Keratinocyte (primary cell): ENCODE measurements at regions not wholly inside any gene's neighbourhood (a gene's known extent, or its start where the extent isn't known, plus 50 kb on each side); places are given as distances from the start of the nearest gene placed in this dataset.

ENCODE experiments used
- DNase-seq: peaks from one replicate; pipeline ENCODE4 v3.0.0-alpha.2; 2011; ENCODE audit warnings: low read depth, missing footprints, low spot score
- FAIRE-seq: peaks from 2 replicates; lab custom pipeline; 2011; peaks lifted over from hg19 to GRCh38; lab: Jason Lieb, UNC
- H2AFZ ChIP-seq: 2 replicates; pipeline ENCODE4 v1.6.0; 2012; ENCODE audit warnings: low read length, control low read depth, inconsistent platforms; ENCODE audit not compliant: control insufficient read depth
- H3K27ac ChIP-seq: 2 replicates; pipeline ENCODE4 v1.5.1; 2011; ENCODE audit warnings: low read length; ENCODE audit not compliant: control insufficient read depth, insufficient read depth
- H3K27me3 ChIP-seq: 3 replicates; pipeline ENCODE4 v1.6.0; 2011; ENCODE audit warnings: low read length; ENCODE audit not compliant: control insufficient read depth, insufficient read depth; ENCODE audit errors: extremely low read depth
- H3K36me3 ChIP-seq, 2 experiments: 2 replicates in 1 of 2; 3 replicates in 1 of 2; pipeline ENCODE4 v1.5.1; 2011; ENCODE audit warnings: low read length in 2 of 2, mild to moderate bottlenecking in 1 of 2; ENCODE audit not compliant: control insufficient read depth in 2 of 2, insufficient read depth in 2 of 2; ENCODE audit errors: extremely low read depth in 1 of 2
- H3K4me1 ChIP-seq: 3 replicates; pipeline ENCODE4 v1.5.1; 2011; ENCODE audit warnings: low read length; ENCODE audit not compliant: control insufficient read depth, insufficient read depth; ENCODE audit errors: extremely low read depth
- H3K4me2 ChIP-seq: 3 replicates; pipeline ENCODE4 v1.6.0; 2011; ENCODE audit warnings: low read depth, low read length; ENCODE audit not compliant: control insufficient read depth, insufficient read depth; ENCODE audit errors: extremely low read depth
- H3K4me3 ChIP-seq, 3 experiments: fragments of 200-600 bp in 1 of 3; sonication (generic) in 1 of 3; 2 replicates in 2 of 3; 3 replicates in 1 of 3; pipeline ENCODE4 v1.5.1; 2011 to 2016; ENCODE audit warnings: low read length in 3 of 3, mild to moderate bottlenecking in 3 of 3, control low read depth in 2 of 3, inconsistent platforms in 1 of 3, low read depth in 1 of 3, mixed read lengths in 1 of 3, mixed run types in 1 of 3, moderate library complexity in 1 of 3; ENCODE audit not compliant: control insufficient read depth in 2 of 3, insufficient read depth in 2 of 3; ENCODE audit errors: extremely low read depth in 1 of 3
- H3K79me2 ChIP-seq: 2 replicates; pipeline ENCODE4 v1.6.0; 2012; ENCODE audit warnings: low read length; ENCODE audit not compliant: control insufficient read depth, insufficient read depth
- H3K9ac ChIP-seq: 3 replicates; pipeline ENCODE4 v1.6.0; 2011; ENCODE audit warnings: low read length; ENCODE audit not compliant: control insufficient read depth, insufficient read depth; ENCODE audit errors: extremely low read depth
- H3K9me1 ChIP-seq: 3 replicates; pipeline ENCODE4 v1.6.0; 2011; ENCODE audit warnings: low read length; ENCODE audit not compliant: control insufficient read depth, insufficient read depth; ENCODE audit errors: extremely low read depth
- H3K9me3 ChIP-seq: 2 replicates; pipeline ENCODE4 v1.5.1; 2012; ENCODE audit warnings: low read depth, low read length; ENCODE audit not compliant: control insufficient read depth
- H4K20me1 ChIP-seq: 3 replicates; pipeline ENCODE4 v1.6.0; 2011; ENCODE audit warnings: low read length; ENCODE audit not compliant: control insufficient read depth, insufficient read depth; ENCODE audit errors: extremely low read depth
- EZH2 ChIP-seq: IDR thresholded peaks from one replicate; pipeline ENCODE4 v1.6.1; 2012; ENCODE audit warnings: inconsistent platforms, mild to moderate bottlenecking, low read length, moderate library complexity
- dilution Hi-C: fragments of 300-500 bp; cut with MboI; formaldehyde crosslinking; loops from one replicate; pipeline ENCODE4 v1.7.0; 2020; ENCODE audit warnings: low sequenced_read_pairs; ENCODE audit not compliant: extremely low pct_ligation_motif_present
- TF ChIP-seq, protein P1 (sequence below), 3 experiments: IDR thresholded peaks in 1 of 3; conservative IDR thresholded peaks in 1 of 3; optimal IDR thresholded peaks in 1 of 3; 2 replicates in 2 of 3; 3 replicates in 1 of 3; pipeline versions ENCODE3 to v1.5.1; 2011; ENCODE audit warnings: low read length in 3 of 3, mild to moderate bottlenecking in 3 of 3, moderate library complexity in 2 of 3, control low read depth in 1 of 3, inconsistent platforms in 1 of 3; ENCODE audit not compliant: insufficient read depth in 2 of 3; ENCODE audit errors: extremely low read depth in 1 of 3

GRCh38 chr9:26561928-26562327, 330.7 kb downstream of the CAAP1 start:
- no peak for TF ChIP-seq EZH2
- TF ChIP-seq, protein P1, sequence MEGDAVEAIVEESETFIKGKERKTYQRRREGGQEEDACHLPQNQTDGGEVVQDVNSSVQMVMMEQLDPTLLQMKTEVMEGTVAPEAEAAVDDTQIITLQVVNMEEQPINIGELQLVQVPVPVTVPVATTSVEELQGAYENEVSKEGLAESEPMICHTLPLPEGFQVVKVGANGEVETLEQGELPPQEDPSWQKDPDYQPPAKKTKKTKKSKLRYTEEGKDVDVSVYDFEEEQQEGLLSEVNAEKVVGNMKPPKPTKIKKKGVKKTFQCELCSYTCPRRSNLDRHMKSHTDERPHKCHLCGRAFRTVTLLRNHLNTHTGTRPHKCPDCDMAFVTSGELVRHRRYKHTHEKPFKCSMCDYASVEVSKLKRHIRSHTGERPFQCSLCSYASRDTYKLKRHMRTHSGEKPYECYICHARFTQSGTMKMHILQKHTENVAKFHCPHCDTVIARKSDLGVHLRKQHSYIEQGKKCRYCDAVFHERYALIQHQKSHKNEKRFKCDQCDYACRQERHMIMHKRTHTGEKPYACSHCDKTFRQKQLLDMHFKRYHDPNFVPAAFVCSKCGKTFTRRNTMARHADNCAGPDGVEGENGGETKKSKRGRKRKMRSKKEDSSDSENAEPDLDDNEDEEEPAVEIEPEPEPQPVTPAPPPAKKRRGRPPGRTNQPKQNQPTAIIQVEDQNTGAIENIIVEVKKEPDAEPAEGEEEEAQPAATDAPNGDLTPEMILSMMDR (optimal IDR thresholded peaks at IDR 0.05 in 1 of 3, IDR thresholded peaks at IDR 0.05 in 1 of 3, conservative IDR thresholded peaks at IDR 0.05 in 1 of 3; ENCODE audit: extremely low read depth in 1 of 3, insufficient read depth in 2 of 3, low read length in 3 of 3) = no peak
- DNase-seq = no peak
- Histone ChIP-seq H3K27ac (no peak overlapping the region), H3K9me1 (no peaks in the 10 kb centered on the region), H3K79me2 (no peaks in the 10 kb centered on the region), H3K9ac (no peak overlapping the region), H3K4me2 (no peak overlapping the region), H3K27me3 (no peaks in the 10 kb centered on the region), H3K36me3 (no peaks in the 10 kb centered on the region), H3K4me1 (no peaks in the 10 kb centered on the region), H3K4me3 (no peak overlapping the region), H2AFZ (no peak overlapping the region), H4K20me1 (no peaks in the 10 kb centered on the region), H3K9me3 (no peaks in the 10 kb centered on the region)
- no peak for FAIRE-seq
- dilution Hi-C loops = no loop called here

- dilution Hi-C loops = no loop called here
- H3K79me2 ChIP-seq = no peaks in the 10 kb centered on the region
- TF ChIP-seq, protein P1 (optimal IDR thresholded peaks at IDR 0.05 in 1 of 3, IDR thresholded peaks at IDR 0.05 in 1 of 3, conservative IDR thresholded peaks at IDR 0.05 in 1 of 3; ENCODE audit: extremely low read depth in 1 of 3, insufficient read depth in 2 of 3, low read length in 3 of 3) = no peak
- TF ChIP-seq EZH2 = no peak
- H3K9ac ChIP-seq = no peak overlapping the region
- FAIRE-seq (no peak), DNase-seq (no peak)
- H3K4me1 ChIP-seq = no peaks in the 10 kb centered on the region
- H3K9me1 ChIP-seq = no peaks in the 10 kb centered on the region
- no peaks in the 10 kb centered on the region for H3K9me3 ChIP-seq
- H3K4me3 ChIP-seq = no peak overlapping the region
- H4K20me1 ChIP-seq = no peaks in the 10 kb centered on the region
- H3K27me3 ChIP-seq = no peaks in the 10 kb centered on the region
- no peak overlapping the region for H3K27ac ChIP-seq
- no peaks in the 10 kb centered on the region for H3K36me3 ChIP-seq
- H3K4me2 ChIP-seq = no peak overlapping the region
- no peak overlapping the region for H2AFZ ChIP-seq
Measured at GRCh38 chr9:26559506-26559905, 333.1 kb downstream of the CAAP1 start.
